ENCODE measurements at regions not wholly inside any gene's neighbourhood (a gene's known extent, or its start where the extent isn't known, plus 50 kb on each side); places are given as distances from the start of the nearest gene placed in this dataset.

DNA sequence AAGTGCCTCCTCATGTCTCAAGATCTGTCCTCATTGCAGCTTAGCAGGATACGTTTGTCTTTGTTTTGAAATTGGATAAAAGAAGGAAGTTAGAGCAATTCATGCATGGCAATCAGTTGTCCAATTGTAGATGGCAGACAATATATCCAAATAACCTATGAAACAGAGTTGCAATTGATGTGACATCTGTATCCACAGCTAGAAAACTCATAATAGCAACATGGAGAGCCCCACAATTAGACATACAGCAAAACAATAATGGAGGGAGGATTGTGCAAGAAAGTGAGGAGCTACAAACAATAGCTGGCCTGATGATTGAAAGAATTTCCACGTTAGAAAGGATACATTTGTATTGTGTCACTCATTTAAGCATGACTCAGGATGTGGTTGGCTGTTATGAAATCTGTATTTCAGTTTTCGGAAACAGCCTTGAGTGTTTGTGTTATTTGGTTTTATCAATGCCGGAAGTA lies 132.0 kb downstream of the FAM174A start:
- Histone ChIP-seq H3K4me1 (ENCODE audit: insufficient read depth, low read length) (no peaks in the 10 kb centered on the region; the same call in 1 of the 2 replicates), H3K23ac (ENCODE audit: insufficient read length, low read depth, low read length) (no peak overlapping the region), H3K9me3 (ENCODE audit: control insufficient read depth, low read depth, low read length) (no peaks in the 10 kb centered on the region), H2BK15ac (ENCODE audit: low read depth, low read length) (no peak overlapping the region), H4K8ac (replicated peaks; ENCODE audit: insufficient read length, low read depth, low read length) (no peak overlapping the region), H3K9ac (ENCODE audit: extremely low read depth, insufficient read length, low read length) (no peak overlapping the region), H3K79me1 (ENCODE audit: insufficient read depth, low read depth, low read length, poor library complexity, severe bottlenecking) (no peaks in the 10 kb centered on the region), H4K20me1 (ENCODE audit: control insufficient read depth, insufficient read depth, insufficient read length) (no peaks in the 10 kb centered on the region), H2BK20ac (ENCODE audit: low read depth, low read length, poor library complexity, severe bottlenecking) (no peak overlapping the region), H3K4ac (ENCODE audit: low read depth, low read length) (no peak overlapping the region), H2AFZ (ENCODE audit: low read length) (no peak overlapping the region), H4K91ac (ENCODE audit: insufficient read length, low read depth, low read length) (no peak overlapping the region), H2AK5ac (ENCODE audit: insufficient read length, low read length) (no peak overlapping the region), H3K23me2 (ENCODE audit: insufficient read length, low read depth, low read length, poor library complexity, severe bottlenecking) (no peaks in the 10 kb centered on the region), H3K18ac (ENCODE audit: insufficient read length, low read depth, low read length) (no peak overlapping the region), H3K14ac (ENCODE audit: insufficient read depth, low read length) (no peak overlapping the region), H3T11ph (ENCODE audit: low read length) (no peak overlapping the region), H2BK120ac (ENCODE audit: low read depth, low read length, poor library complexity, severe bottlenecking) (no peak overlapping the region), H3K27me3 (ENCODE audit: insufficient read depth, low read length) (no peaks in the 10 kb centered on the region), H3K27ac (ENCODE audit: insufficient read length, low read depth, low read length) (no peak overlapping the region), H3K56ac (ENCODE audit: insufficient read length, low read depth, low read length) (no peak overlapping the region), H4K5ac (ENCODE audit: insufficient read length, low read depth, low read length) (no peak overlapping the region), H2BK5ac (ENCODE audit: insufficient read length, low read length) (no peak overlapping the region), H3K4me2 (ENCODE audit: insufficient read depth, insufficient read length, low read length) (no peak overlapping the region), H3K79me2 (ENCODE audit: insufficient read depth, low read length) (no peaks in the 10 kb centered on the region), H2BK12ac (ENCODE audit: insufficient read length, low read depth, low read length) (no peak overlapping the region)
- no CpG with 5 or more reads among the region's 4 CpGs for WGBS (ENCODE audit: extremely low coverage, insufficient read length, low lambda C conversion rate)
- Mint-ChIP-seq H3K36me3 (ENCODE audit: insufficient read depth in 1 of 3, low read depth in 3 of 3) (no peaks in the 10 kb centered on the region), H3K27ac (no peak overlapping the region), H3K27me3 (ENCODE audit: low read depth) (no peaks in the 10 kb centered on the region; the same call in 1 of the 2 replicates), H3K4me3 (no peak overlapping the region), H3K4me1 (peaks cover 0 to 6% of the 10 kb centered on the region in 2 experiments; a peak in 2 of 4 replicates), H3K9me3 (0 out of 5 replicates have a peak, but pooled peaks cover 0 to 2% of the 10 kb centered on the region in 2 experiments)
- TF ChIP-seq, protein P1, sequence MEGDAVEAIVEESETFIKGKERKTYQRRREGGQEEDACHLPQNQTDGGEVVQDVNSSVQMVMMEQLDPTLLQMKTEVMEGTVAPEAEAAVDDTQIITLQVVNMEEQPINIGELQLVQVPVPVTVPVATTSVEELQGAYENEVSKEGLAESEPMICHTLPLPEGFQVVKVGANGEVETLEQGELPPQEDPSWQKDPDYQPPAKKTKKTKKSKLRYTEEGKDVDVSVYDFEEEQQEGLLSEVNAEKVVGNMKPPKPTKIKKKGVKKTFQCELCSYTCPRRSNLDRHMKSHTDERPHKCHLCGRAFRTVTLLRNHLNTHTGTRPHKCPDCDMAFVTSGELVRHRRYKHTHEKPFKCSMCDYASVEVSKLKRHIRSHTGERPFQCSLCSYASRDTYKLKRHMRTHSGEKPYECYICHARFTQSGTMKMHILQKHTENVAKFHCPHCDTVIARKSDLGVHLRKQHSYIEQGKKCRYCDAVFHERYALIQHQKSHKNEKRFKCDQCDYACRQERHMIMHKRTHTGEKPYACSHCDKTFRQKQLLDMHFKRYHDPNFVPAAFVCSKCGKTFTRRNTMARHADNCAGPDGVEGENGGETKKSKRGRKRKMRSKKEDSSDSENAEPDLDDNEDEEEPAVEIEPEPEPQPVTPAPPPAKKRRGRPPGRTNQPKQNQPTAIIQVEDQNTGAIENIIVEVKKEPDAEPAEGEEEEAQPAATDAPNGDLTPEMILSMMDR (conservative IDR thresholded peaks at IDR 0.05): no peak
- DNase-seq: no peak

All from H9 (cell line).